PC-9 (cell line): ENCODE measurements at regions not wholly inside any gene's neighbourhood (a gene's known extent, or its start where the extent isn't known, plus 50 kb on each side); places are given as distances from the start of the nearest gene placed in this dataset.

Source experiments
- BruUV-seq: library from RNA; stranded (reverse); fragments of 400-500 nt; replicated peaks from 2 replicates; lab custom pipeline; 2021; lab: Mats Ljungman, UMichigan
- CTCF ChIA-PET: fragments of 300-600 bp; sonication (Branson Sonifier 250); formaldehyde crosslinking; loops from one replicate; lab custom pipeline; 2022; ENCODE audit warnings: antibody characterized with exemption; lab: Charles Lee
- POLR2A ChIA-PET: fragments of 300-600 bp; sonication (Branson Sonifier 250); formaldehyde crosslinking; loops from one replicate; lab custom pipeline; 2022; ENCODE audit warnings: antibody characterized with exemption; ENCODE audit not compliant: unreplicated experiment; lab: Charles Lee
- DNase-seq, 2 experiments: peaks; one replicate each; pipeline versions ENCODE4 v3.0.0 to v3.0.0-alpha.2; 2015 to 2022; ENCODE audit warnings: mixed read lengths in 1 of 2
- H2AFZ ChIP-seq: fragments of 200-600 bp; sonication (generic); 2 replicates; pipeline ENCODE4 v1.8.1; 2017; ENCODE audit warnings: antibody characterized with exemption
- H3F3A ChIP-seq: fragments of 200-600 bp; sonication (generic); 2 replicates; pipeline ENCODE4 v1.8.1; 2017; ENCODE audit warnings: antibody characterized with exemption, mild to moderate bottlenecking, low read depth; ENCODE audit not compliant: insufficient read depth
- H3K27ac ChIP-seq: fragments of 200-600 bp; sonication (generic); 2 replicates; pipeline ENCODE4 v1.6.1; 2016; ENCODE audit warnings: mixed run types
- H3K27me3 ChIP-seq: fragments of 200-600 bp; sonication (generic); 2 replicates; pipeline ENCODE4 v1.6.1; 2016; ENCODE audit warnings: low read depth, mixed run types; ENCODE audit not compliant: insufficient read depth
- H3K36me3 ChIP-seq: fragments of 200-600 bp; sonication (generic); 2 replicates; pipeline ENCODE4 v1.6.1; 2016; ENCODE audit warnings: low read depth, mixed run types
- H3K4me1 ChIP-seq: fragments of 200-600 bp; sonication (generic); replicated peaks from 2 replicates; pipeline ENCODE4 v1.6.1; 2016; ENCODE audit warnings: mixed run types; ENCODE audit not compliant: insufficient read depth
- H3K4me2 ChIP-seq: fragments of 200-600 bp; sonication (generic); 2 replicates; pipeline ENCODE4 v1.6.1; 2017; ENCODE audit warnings: mixed run types
- H3K4me3 ChIP-seq: fragments of 200-600 bp; sonication (generic); 2 replicates; pipeline ENCODE4 v1.6.1; 2016; ENCODE audit warnings: mixed run types
- H3K79me2 ChIP-seq: fragments of 200-600 bp; sonication (generic); 2 replicates; pipeline ENCODE4 v1.6.1; 2017; ENCODE audit warnings: low read depth, mixed run types
- H3K9me2 ChIP-seq: fragments of 200-600 bp; sonication (generic); 2 replicates; pipeline ENCODE4 v1.8.1; 2017; ENCODE audit warnings: mild to moderate bottlenecking; ENCODE audit not compliant: insufficient read depth
- H3K9me3 ChIP-seq: fragments of 200-600 bp; sonication (generic); 2 replicates; pipeline ENCODE4 v1.8.1; 2016; ENCODE audit warnings: low read depth; ENCODE audit not compliant: insufficient read depth
- H4K20me1 ChIP-seq: fragments of 200-600 bp; sonication (generic); 2 replicates; pipeline ENCODE4 v1.8.1; 2017; ENCODE audit not compliant: insufficient read depth
- CTCF ChIP-seq: fragments of 200-600 bp; sonication (generic); conservative IDR thresholded peaks from 2 replicates; pipeline ENCODE4 v1.6.1; 2017; ENCODE audit warnings: mixed run types, antibody characterized with exemption, mild to moderate bottlenecking, moderate library complexity
- EZH2 ChIP-seq: fragments of 200-600 bp; sonication (generic); IDR thresholded peaks from 2 replicates; pipeline ENCODE4 v1.8.0; 2017; ENCODE audit warnings: antibody characterized with exemption, low read depth
- intact Hi-C: fragments of 100-400 bp; cut with micrococcal nuclease; formaldehyde crosslinking; loops from one replicate; pipeline ENCODE4 v1.10.0; 2022; ENCODE audit not compliant: unreplicated experiment

- H4K20me1 ChIP-seq, result no peaks in the 10 kb centered on the region
- no TSS peak for BruUV-seq
- CTCF ChIA-PET, result no interaction called here
These were observed 289.0 kb upstream of the PHYHIPL start for GRCh38 chr10:58887474-58887873.

GRCh38 chr10:58888957-58889356 lies 287.5 kb upstream of the PHYHIPL start:
- no peak for TF ChIP-seq EZH2
- no peak for TF ChIP-seq CTCF
- Histone ChIP-seq H3K27me3 (no peaks in the 10 kb centered on the region), H3K79me2 (no peaks in the 10 kb centered on the region), H3K27ac (no peak overlapping the region), H3K9me3 (no peaks in the 10 kb centered on the region), H3K36me3 (no peaks in the 10 kb centered on the region), H4K20me1 (no peaks in the 10 kb centered on the region), H3F3A (no peaks in the 10 kb centered on the region), H2AFZ (no peak overlapping the region), H3K4me2 (no peak overlapping the region), H3K4me3 (no peak overlapping the region), H3K4me1 (no peaks in the 10 kb centered on the region), H3K9me2 (0 out of 2 replicates have a peak, but pooled peaks cover 5% of the 10 kb centered on the region)
- DNase-seq, result peak in 1 of 2 experiments; percentile 59
- intact Hi-C loops, result no loop called here
- BruUV-seq, result no TSS peak
- ChIA-PET POLR2A (no interaction called here), CTCF (no interaction called here)

More at GRCh38 chr10:58887474-58887873, 289.0 kb upstream of the PHYHIPL start:
- POLR2A ChIA-PET, result no interaction called here
- Histone ChIP-seq H3F3A (no peaks in the 10 kb centered on the region), H3K27ac (no peak overlapping the region), H3K79me2 (no peaks in the 10 kb centered on the region), H3K4me2 (no peak overlapping the region), H3K27me3 (no peaks in the 10 kb centered on the region), H3K36me3 (no peaks in the 10 kb centered on the region), H3K4me1 (no peaks in the 10 kb centered on the region), H2AFZ (no peak overlapping the region), H3K4me3 (no peak overlapping the region), H3K9me3 (no peaks in the 10 kb centered on the region), H3K9me2 (0 out of 2 replicates have a peak, but pooled peaks cover 5% of the 10 kb centered on the region)
- DNase-seq, result no peak
- intact Hi-C loops, result no loop called here
- TF ChIP-seq CTCF, result no peak
- no peak for TF ChIP-seq EZH2

- Histone ChIP-seq H3K4me1 (no peaks in the 10 kb centered on the region), H3K9me3 (no peaks in the 10 kb centered on the region), H3F3A (no peaks in the 10 kb centered on the region), H3K27ac (no peak overlapping the region), H3K4me3 (no peak overlapping the region), H4K20me1 (no peaks in the 10 kb centered on the region), H3K36me3 (no peaks in the 10 kb centered on the region), H3K27me3 (no peaks in the 10 kb centered on the region), H3K9me2 (no peaks in the 10 kb centered on the region), H2AFZ (no peak overlapping the region), H3K79me2 (no peaks in the 10 kb centered on the region), H3K4me2 (no peak overlapping the region)
- no peak for TF ChIP-seq EZH2
- no peak for TF ChIP-seq CTCF
- POLR2A ChIA-PET, result no interaction called here
- no TSS peak for BruUV-seq
- intact Hi-C loops, result no loop called here
- DNase-seq, result no peak
- CTCF ChIA-PET, result no interaction called here
These were observed 284.4 kb upstream of the PHYHIPL start for GRCh38 chr10:58892031-58892531.
